ENCODE measurements at regions not wholly inside any gene's neighbourhood (a gene's known extent, or its start where the extent isn't known, plus 50 kb on each side); places are given as distances from the start of the nearest gene placed in this dataset.

DNA sequence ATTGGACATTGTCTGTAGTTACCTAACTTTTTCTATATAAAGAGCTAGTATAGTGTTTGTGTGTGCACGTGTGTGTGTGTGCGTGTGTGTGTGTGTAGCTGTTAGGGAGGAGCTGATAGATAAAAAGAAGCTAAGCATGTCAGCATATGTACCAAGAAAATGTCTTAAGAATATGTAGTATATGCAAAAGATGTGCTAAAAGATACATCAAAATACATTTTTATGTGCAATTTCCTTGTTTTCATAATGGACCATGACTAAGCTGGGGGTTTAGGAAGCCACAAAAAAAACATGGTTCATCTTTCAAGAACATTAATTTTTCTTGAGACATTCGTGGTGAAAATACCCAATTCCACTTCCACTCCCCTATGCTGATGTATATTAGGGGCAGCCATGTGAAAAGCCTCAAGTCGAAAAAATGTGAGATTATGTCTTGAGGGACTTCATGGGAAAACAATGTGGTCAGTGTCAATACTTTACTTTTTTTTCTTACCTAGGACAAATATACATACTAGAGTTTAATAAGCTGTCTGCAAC lies 1599.7 kb downstream of the ARAP2 start:
- no peak for DNase-seq (ENCODE audit: low read depth in 2 of 2)

DNA sequence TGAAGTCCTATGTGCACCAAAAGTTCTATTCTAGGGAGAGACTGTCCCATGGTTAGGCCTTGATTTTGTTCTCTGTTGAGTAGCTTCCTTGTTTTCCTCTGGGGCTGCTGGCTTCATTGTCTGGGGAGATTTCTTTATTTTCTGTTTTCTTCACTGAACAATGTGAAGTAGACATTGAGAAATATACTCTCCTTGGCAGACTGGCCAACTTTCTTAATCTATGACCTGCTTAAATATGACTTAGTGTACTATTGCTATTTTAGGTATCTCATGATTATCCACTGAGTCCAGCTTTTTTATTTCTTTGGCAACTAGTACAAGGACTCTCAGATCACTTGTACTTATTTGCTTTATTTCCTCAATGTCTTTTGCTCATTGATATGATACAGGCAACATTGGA lies 1594.6 kb downstream of the ARAP2 start:
- no peak for DNase-seq (ENCODE audit: low read depth in 2 of 2)

- no peak for DNase-seq (ENCODE audit: low read depth in 2 of 2)
These were observed 1580.3 kb downstream of the ARAP2 start for GRCh38 chr4:34664051-34664450.

GRCh38 chr4:34676400-34676799 lies 1567.9 kb downstream of the ARAP2 start:
- no peak for DNase-seq (ENCODE audit: low read depth in 2 of 2)

DNA sequence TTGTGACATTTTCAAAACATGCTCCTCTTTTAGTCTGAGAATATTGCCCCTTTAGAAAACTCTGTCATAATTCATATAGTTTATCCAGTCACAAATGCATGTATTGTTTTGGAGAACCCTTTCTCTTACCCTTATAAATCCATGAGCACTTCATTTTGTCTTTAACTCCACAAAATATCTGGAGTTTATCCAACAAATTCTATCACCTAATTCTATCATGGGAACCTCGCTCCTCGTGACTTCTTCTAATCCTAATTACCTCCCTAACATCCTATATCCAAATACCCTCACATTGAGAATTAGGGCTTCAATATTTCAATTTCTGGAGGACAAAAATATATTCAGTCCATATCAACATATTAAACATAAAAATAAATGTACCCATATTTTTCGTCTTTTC lies 1565.9 kb downstream of the ARAP2 start:
- DNase-seq (ENCODE audit: low read depth in 2 of 2): no peak

DNA sequence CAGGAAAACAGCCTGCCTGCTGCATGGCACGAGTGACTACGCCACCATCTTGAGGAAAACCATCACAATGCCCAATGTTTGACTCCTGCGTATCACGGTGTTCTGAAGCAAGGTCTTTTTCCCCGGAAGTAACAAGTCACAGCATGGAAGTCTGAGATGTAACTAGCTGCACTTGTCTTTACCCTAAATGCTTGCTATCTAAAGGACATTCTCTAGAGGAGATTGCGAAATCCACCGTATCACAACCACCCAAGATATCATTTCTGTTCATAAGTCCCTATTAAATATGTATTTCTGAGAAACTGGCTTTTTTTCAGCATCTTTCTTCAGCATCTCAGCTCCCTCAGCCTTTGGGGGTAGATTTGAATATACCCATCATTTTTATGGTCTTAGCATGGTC lies 1565.1 kb downstream of the ARAP2 start:
- DNase-seq (ENCODE audit: low read depth in 2 of 2): no peak

GRCh38 chr4:34709564-34709963 lies 1534.8 kb downstream of the ARAP2 start:
- no peak for DNase-seq (ENCODE audit: low read depth in 2 of 2)

- no peak for DNase-seq (ENCODE audit: low read depth in 2 of 2)
These were observed 1525.6 kb downstream of the ARAP2 start for GRCh38 chr4:34718576-34719245.

DNA sequence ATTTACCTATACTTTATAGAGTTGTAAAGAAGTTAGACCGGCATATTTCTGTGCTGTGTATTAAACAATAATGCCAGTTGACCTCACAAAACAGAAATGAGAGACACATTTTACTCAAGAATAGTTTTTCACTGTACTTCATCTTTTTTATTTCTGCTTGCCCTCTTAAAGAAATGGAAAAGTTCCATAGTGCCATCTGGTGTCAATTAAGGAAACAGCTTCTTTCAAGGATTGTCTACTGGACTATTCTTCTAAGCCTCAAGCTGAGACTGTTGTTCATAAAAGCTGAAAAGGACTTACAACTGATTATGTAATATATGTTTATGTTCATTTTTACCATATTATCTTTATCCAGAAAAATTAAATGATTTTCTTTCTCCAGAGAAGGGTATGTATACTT lies 1523.7 kb downstream of the ARAP2 start:
- no peak for DNase-seq (ENCODE audit: low read depth in 2 of 2)

GRCh38 chr4:34721835-34722234 lies 1522.5 kb downstream of the ARAP2 start:
- DNase-seq (ENCODE audit: low read depth in 2 of 2): no peak

- no peak for DNase-seq (ENCODE audit: low read depth in 2 of 2)
These were observed 1520.7 kb downstream of the ARAP2 start for GRCh38 chr4:34723605-34724004.

GRCh38 chr4:34724491-34724890 lies 1519.8 kb downstream of the ARAP2 start:
- DNase-seq (ENCODE audit: low read depth in 2 of 2): no peak

DNA sequence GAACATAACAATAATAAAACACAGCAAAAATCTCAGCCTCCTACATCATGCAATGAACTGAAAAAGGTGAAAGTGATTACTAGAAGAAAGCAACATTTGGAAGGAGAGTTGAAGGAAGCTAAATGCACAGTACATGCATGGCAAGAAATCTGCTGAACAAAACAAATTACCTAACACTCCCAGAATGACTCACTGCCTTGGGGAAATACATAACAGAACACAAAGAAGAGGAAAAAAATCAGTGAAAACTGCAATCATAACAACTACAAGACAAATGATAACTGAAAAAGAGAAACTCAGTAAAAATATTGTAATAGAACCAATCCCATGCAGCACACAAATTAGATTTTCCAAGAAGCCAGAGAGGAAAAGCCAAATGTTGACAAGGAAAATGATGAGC lies 1513.2 kb downstream of the ARAP2 start:
- no peak for DNase-seq (ENCODE audit: low read depth in 2 of 2)

GRCh38 chr4:34732176-34732950 lies 1512.0 kb downstream of the ARAP2 start:
- DNase-seq (ENCODE audit: low read depth in 2 of 2): no peak

DNA sequence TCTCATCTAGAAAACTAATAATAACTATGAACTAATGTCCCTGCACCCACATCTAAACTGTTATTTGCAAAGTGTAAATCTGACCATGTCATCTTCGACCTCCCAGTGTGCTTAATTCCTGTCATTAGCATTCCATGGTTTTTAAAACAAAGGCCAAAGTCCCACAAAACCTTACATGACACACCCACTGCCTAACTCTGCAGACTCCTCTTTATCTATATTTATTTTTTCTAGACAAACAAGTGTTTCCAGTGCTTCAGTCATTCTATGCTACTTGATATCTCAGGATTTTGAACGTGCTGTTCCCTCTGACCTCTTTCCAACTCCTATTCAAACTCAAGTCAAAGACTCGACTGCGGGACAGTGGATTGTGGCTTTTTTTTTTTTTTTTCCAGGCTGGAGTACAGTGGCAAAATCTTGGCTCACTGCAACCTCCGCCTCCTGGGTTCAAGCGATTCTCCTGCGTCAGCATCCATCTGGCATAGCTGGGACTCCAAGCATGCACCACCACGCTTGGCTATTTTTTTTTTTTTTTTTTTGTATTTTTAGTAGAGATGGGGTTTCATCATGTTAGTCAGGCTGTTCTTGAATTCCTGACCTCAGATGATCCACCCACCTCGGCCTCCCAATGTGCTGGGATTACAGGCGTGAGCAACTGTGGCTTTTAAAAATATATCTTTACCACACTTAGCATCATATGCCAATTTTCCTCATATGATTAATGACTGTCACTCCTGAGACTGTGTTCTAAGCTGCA lies 1511.0 kb downstream of the ARAP2 start:
- DNase-seq (ENCODE audit: low read depth in 2 of 2): no peak

GRCh38 chr4:34766935-34767334 lies 1477.4 kb downstream of the ARAP2 start:
- no peak for DNase-seq (ENCODE audit: low read depth in 2 of 2)

GRCh38 chr4:34767407-34767806 lies 1476.9 kb downstream of the ARAP2 start:
- DNase-seq (ENCODE audit: low read depth in 2 of 2): no peak

DNA sequence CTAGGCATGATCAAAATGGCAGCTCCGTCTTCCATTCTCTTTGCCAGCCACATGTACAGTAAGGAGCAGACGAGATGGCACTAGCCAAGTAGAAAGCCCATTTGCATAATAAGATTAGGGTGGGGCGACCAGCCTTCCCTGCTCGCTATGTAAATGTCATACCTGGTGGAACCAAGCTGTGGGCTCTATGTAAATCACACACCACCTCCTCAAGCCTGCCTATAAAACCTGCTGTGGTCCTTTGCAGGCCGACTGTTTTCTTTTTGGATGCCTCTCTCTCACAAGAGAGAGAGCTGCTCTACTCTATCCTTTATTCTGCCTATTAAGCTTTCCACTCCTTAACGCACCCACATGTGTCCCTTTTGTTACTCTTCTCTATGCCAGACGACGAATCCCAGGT lies 1472.7 kb downstream of the ARAP2 start:
- no peak for DNase-seq (ENCODE audit: low read depth in 2 of 2)

- no peak for DNase-seq (ENCODE audit: low read depth in 2 of 2)
These were observed 1454.2 kb downstream of the ARAP2 start for GRCh38 chr4:34790131-34790530.

- DNase-seq (ENCODE audit: low read depth in 2 of 2): no peak
These were observed 1453.1 kb downstream of the ARAP2 start for GRCh38 chr4:34791209-34791608.

GRCh38 chr4:34800953-34801352 lies 1443.4 kb downstream of the ARAP2 start:
- DNase-seq (ENCODE audit: low read depth in 2 of 2): no peak

DNA sequence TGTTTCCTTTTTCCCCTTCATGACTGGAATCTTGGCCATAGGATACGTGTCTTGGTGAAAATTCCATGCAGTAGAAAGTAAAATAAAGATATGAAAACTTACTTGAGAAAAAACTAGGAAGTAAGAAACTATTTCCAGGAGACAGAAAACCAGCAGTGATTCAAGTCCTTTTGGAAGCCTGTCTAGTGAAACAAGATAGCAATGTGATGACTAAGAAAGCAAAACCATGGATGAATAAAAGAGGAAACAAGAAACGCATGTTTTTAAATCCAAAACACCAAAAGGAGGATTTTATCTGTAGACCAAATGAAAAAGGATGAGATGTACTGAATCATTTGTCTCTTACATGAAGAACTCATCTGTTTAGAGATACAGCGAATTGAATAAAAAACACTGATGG lies 1430.0 kb downstream of the ARAP2 start:
- DNase-seq (ENCODE audit: low read depth in 2 of 2): no peak

- DNase-seq (ENCODE audit: low read depth in 2 of 2): no peak
These were observed 1419.8 kb downstream of the ARAP2 start for GRCh38 chr4:34824515-34824914.

Measured in stimulated activated CD4-positive, alpha-beta T cell treated with anti-CD3 and anti-CD28 coated beads, Interleukin-1b, Interleukin-23, amount 100 ng/mL, for 4 hours (primary cell).